ENCODE measurements at regions not wholly inside any gene's neighbourhood (a gene's known extent, or its start where the extent isn't known, plus 50 kb on each side); places are given as distances from the start of the nearest gene placed in this dataset.

DNA sequence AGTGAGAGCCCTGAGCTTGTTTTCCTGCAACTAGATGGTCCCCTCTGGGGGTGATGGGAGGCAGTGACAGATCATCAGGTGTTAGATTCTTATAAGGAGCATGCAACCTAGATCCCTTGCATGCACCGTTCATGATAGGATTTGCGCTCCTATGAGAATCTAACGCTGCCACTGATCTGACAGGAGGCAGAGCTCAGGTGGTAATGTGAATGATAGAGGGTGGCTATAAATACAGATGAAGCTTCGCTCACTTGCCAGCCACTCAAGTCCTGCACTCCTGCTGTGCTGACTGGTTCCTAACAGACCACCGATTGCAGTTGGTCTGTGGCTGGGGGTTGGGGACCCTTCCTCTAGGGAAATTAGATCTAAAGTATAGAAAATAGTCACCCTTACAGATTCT lies 290.6 kb upstream of the ADCY2 start:
- TF ChIP-seq E2F4 (CRISPR knock-in tag; IDR thresholded peaks at IDR 0.05; ENCODE audit: borderline replicate concordance, low read depth) (no peak), CTCF (IDR thresholded peaks at IDR 0.05) (no peak), SP1 (CRISPR knock-in tag; conservative IDR thresholded peaks at IDR 0.05) (no peak), ZNF423 (CRISPR knock-in tag; IDR thresholded peaks at IDR 0.05) (no peak), ARID4B (CRISPR knock-in tag; IDR thresholded peaks at IDR 0.05; ENCODE audit: borderline replicate concordance) (no peak)
- TF ChIP-seq, protein P1, sequence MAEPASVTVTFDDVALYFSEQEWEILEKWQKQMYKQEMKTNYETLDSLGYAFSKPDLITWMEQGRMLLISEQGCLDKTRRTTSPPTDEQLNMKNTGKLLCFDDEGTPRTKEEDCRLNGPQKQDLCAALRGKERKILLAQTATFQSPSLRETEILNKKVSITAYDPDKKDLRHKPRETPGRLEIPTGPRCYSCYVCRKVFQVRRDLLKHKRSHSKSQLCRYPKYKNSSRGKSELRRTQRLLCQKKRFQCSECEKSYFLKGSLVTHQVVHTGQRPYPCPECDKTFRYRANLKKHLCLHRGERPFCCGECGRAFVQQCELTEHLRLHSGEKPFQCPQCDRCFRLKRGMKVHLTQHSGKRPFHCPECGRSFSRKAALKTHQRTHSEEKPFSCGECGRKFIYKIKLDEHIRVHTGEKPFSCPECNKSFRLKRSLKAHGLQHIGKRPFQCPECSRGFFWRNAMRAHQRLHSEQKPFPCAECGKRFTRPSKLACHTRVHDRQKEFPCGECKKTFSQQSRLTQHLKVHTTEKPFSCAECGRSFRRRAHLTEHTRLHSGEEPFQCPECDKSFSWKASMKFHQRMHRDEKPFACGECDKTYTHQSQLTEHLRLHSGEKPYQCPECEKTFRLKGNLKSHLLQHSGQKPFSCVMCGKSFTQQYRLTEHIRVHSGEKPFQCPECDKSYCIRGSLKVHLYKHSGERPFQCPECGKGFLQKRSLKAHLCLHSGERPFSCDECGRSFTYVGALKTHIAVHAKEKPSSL (CRISPR knock-in tag; conservative IDR thresholded peaks at IDR 0.05): no peak
- TF ChIP-seq, protein P2, sequence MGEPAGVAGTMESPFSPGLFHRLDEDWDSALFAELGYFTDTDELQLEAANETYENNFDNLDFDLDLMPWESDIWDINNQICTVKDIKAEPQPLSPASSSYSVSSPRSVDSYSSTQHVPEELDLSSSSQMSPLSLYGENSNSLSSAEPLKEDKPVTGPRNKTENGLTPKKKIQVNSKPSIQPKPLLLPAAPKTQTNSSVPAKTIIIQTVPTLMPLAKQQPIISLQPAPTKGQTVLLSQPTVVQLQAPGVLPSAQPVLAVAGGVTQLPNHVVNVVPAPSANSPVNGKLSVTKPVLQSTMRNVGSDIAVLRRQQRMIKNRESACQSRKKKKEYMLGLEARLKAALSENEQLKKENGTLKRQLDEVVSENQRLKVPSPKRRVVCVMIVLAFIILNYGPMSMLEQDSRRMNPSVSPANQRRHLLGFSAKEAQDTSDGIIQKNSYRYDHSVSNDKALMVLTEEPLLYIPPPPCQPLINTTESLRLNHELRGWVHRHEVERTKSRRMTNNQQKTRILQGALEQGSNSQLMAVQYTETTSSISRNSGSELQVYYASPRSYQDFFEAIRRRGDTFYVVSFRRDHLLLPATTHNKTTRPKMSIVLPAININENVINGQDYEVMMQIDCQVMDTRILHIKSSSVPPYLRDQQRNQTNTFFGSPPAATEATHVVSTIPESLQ (CRISPR knock-in tag; IDR thresholded peaks at IDR 0.05): no peak
